SK-N-SH (cell line): ENCODE measurements at regions not wholly inside any gene's neighbourhood (a gene's known extent, or its start where the extent isn't known, plus 50 kb on each side); places are given as distances from the start of the nearest gene placed in this dataset.

Experiments used
- CTCF ChIA-PET: fragments of 300-600, 350-600 bp; formaldehyde crosslinking; extraction: SDS; loops from one replicate; lab custom pipeline; 2021; lab: Yijun Ruan, JAX
- POLR2A ChIA-PET: fragments of 350-600 bp; sonication (Branson Sonifier 250); formaldehyde crosslinking; extraction: SDS; loops from one replicate; lab custom pipeline; 2020; ENCODE audit warnings: antibody characterized with exemption, inconsistent platforms; lab: Yijun Ruan, JAX
- DNase-seq: peaks from one replicate; pipeline ENCODE4 v3.0.0; 2012
- H2AFZ ChIP-seq: fragments of 200-600 bp; sonication (generic); 2 replicates; pipeline ENCODE4 v1.8.1; 2016; ENCODE audit warnings: antibody characterized with exemption, mild to moderate bottlenecking, low read depth
- H3F3A ChIP-seq: fragments of 200-600 bp; sonication (generic); replicated peaks from 2 replicates; pipeline ENCODE3; 2016; ENCODE audit warnings: antibody characterized with exemption, mild to moderate bottlenecking; ENCODE audit not compliant: insufficient read depth
- H3K27ac ChIP-seq, 2 experiments: fragments of 200-500 bp in 1 of 2; fragments of 200-600 bp in 1 of 2; sonication (Bioruptor generic) in 1 of 2; sonication (generic), shearing (Covaris generic) in 1 of 2; 2 replicates each; pipeline versions ENCODE4 v1.5.1 to v1.6.1; 2014 to 2016; ENCODE audit warnings: low read depth in 2 of 2, inconsistent platforms in 1 of 2, low read length in 1 of 2, mild to moderate bottlenecking in 1 of 2, mixed read lengths in 1 of 2
- H3K27me3 ChIP-seq: fragments of 200-600 bp; sonication (generic), shearing (Covaris generic); 2 replicates; pipeline ENCODE4 v1.6.1; 2016; ENCODE audit warnings: mixed run types; ENCODE audit not compliant: insufficient read depth
- H3K36me3 ChIP-seq, 2 experiments: fragments of 200-500 bp in 1 of 2; fragments of 200-600 bp in 1 of 2; sonication (Bioruptor generic) in 1 of 2; sonication (generic) in 1 of 2; replicated peaks in 1 of 2; 2 replicates each; pipeline versions ENCODE3 to v1.5.1; 2014 to 2016; ENCODE audit warnings: low read length in 1 of 2, mild to moderate bottlenecking in 1 of 2; ENCODE audit not compliant: insufficient read depth in 2 of 2, control insufficient read depth in 1 of 2
- H3K4me1 ChIP-seq, 2 experiments: fragments of 200-500 bp in 1 of 2; fragments of 200-600 bp in 1 of 2; sonication (Bioruptor generic) in 1 of 2; sonication (generic), shearing (Covaris generic) in 1 of 2; 2 replicates each; pipeline versions ENCODE4 v1.5.1 to v1.6.1; 2014 to 2016; ENCODE audit warnings: low read depth in 1 of 2, low read length in 1 of 2, mixed run types in 1 of 2; ENCODE audit not compliant: insufficient read depth in 2 of 2, control insufficient read depth in 1 of 2
- H3K4me2 ChIP-seq: fragments of 200-600 bp; sonication (generic), shearing (Covaris generic); 2 replicates; pipeline ENCODE4 v1.6.1; 2017; ENCODE audit warnings: mixed run types
- H3K4me3 ChIP-seq, 2 experiments: fragments of 200-500 bp in 1 of 2; fragments of 200-600 bp in 1 of 2; sonication (Bioruptor generic) in 1 of 2; sonication (generic), shearing (Covaris generic) in 1 of 2; 2 replicates each; pipeline versions ENCODE4 v1.5.1 to v1.8.1; 2014 to 2016; ENCODE audit warnings: low read depth in 2 of 2, inconsistent platforms in 1 of 2, low read length in 1 of 2, mild to moderate bottlenecking in 1 of 2, mixed read lengths in 1 of 2, moderate library complexity in 1 of 2
- H3K79me2 ChIP-seq: fragments of 200-600 bp; sonication (generic); 2 replicates; pipeline ENCODE4 v1.8.1; 2017; ENCODE audit warnings: mild to moderate bottlenecking; ENCODE audit not compliant: insufficient read depth
- H3K9ac ChIP-seq: fragments of 200-600 bp; sonication (generic); 2 replicates; pipeline ENCODE4 v1.6.1; 2017; ENCODE audit warnings: mixed run types
- H3K9me2 ChIP-seq: fragments of 200-600 bp; sonication (generic); 2 replicates; pipeline ENCODE4 v1.6.1; 2017; ENCODE audit warnings: mixed run types
- H3K9me3 ChIP-seq: fragments of 200-600 bp; sonication (generic); 2 replicates; pipeline ENCODE4 v1.6.1; 2017; ENCODE audit warnings: mixed run types, mild to moderate bottlenecking, moderate library complexity
- H4K20me1 ChIP-seq: fragments of 200-600 bp; sonication (generic); 2 replicates; pipeline ENCODE4 v1.6.1; 2017; ENCODE audit warnings: mild to moderate bottlenecking, mixed run types; ENCODE audit not compliant: insufficient read depth
- CTCF ChIP-seq: fragments of 200-600 bp; sonication (generic); IDR thresholded peaks from 2 replicates; pipeline ENCODE4 v1.6.1; 2017; ENCODE audit warnings: antibody characterized with exemption, mild to moderate bottlenecking, moderate library complexity
- FOXJ3 ChIP-seq: sonication (generic); formaldehyde crosslinking; IDR thresholded peaks from 2 replicates; pipeline ENCODE4 v1.5.1; 2020; ENCODE audit warnings: mild to moderate bottlenecking, missing genetic modification reagents
- FOXM1 ChIP-seq: IDR thresholded peaks from 2 replicates; pipeline ENCODE4 v1.4.0; 2012; ENCODE audit warnings: low read depth, mild to moderate bottlenecking
- JUND ChIP-seq: IDR thresholded peaks from 2 replicates; pipeline ENCODE4 v1.4.0; 2012
- PBX3 ChIP-seq: IDR thresholded peaks from 2 replicates; pipeline ENCODE4; 2012
- RCOR1 ChIP-seq: fragments of 150-350 bp; IDR thresholded peaks from 2 replicates; pipeline ENCODE4 v1.6.1; 2017; ENCODE audit warnings: antibody characterized with exemption, low read length
- RXRA ChIP-seq: IDR thresholded peaks from 2 replicates; pipeline ENCODE4 v1.4.0; 2012; ENCODE audit warnings: low read depth, mild to moderate bottlenecking, borderline replicate concordance
- USF2 ChIP-seq: fragments of 150-350 bp; IDR thresholded peaks from 2 replicates; pipeline ENCODE4 v1.6.1; 2017; ENCODE audit warnings: antibody characterized with exemption, low read length, low read depth, borderline replicate concordance
- YY1 ChIP-seq: IDR thresholded peaks from 2 replicates; pipeline ENCODE4 v1.4.0; 2012; ENCODE audit warnings: low read depth, mild to moderate bottlenecking
- WGBS: methylation state at CpG from one replicate; pipeline ENCODE4 v1.1.6; 2017; ENCODE audit warnings: low lambda C conversion rate; 5-methylcytosine and 5-hydroxymethylcytosine counted together
- TF ChIP-seq, protein P1 (sequence below): IDR thresholded peaks from 2 replicates; pipeline ENCODE4 v1.4.0; 2012; ENCODE audit warnings: low read depth, borderline replicate concordance

DNA sequence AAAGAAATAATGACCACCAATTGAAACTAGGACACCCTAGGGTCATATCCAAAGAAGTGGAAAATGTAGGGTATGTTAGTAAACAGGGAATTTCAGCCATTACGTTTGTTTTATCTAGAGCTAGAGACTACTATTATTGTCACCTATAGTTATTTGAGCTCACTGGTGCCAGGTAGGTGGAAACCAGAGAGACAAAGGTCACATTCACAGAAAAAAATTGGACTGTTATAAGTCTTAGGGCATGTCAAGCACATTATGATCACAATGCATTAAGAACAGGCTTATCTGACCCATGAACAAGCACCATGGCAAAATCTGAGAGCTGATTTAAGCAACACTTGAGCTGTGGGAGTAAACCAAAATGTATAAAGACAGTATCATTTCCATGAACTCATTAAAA is 530.1 kb upstream of the CITED2 start:
- H3K4me1 ChIP-seq = no peaks in the 10 kb centered on the region

DNA sequence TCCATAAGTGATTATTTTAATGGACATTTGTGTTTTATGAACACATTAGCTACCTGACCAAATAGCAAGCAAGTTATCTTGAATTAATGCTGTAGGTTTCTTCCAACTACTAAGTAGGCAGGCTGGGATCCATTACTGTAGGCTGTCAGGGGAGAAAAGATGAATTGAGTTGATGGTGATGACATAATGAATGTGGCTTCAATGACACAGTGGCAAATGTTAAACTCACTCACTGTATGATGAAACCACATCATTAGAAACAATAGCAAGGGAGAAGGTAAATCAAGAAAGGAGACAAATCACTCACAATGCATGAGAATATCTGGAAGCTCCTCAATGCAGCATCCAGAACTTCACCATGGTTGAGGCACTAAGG is 529.7 kb upstream of the CITED2 start:
- no peak for DNase-seq

More for the DNA sequence above, 530.1 kb upstream of the CITED2 start:
- Histone ChIP-seq H3K9me3 (no peaks in the 10 kb centered on the region), H4K20me1 (no peaks in the 10 kb centered on the region), H3K4me2 (no peak overlapping the region)
- POLR2A ChIA-PET = no interaction called here
- TF ChIP-seq FOXJ3 (CRISPR knock-in tag) (no peak), JUND (no peak), RXRA (no peak)
- TF ChIP-seq, all 33 proteins: peak for 0
- no peak overlapping the region for H3K4me3 ChIP-seq
- no peak overlapping the region for H2AFZ ChIP-seq
- no peak for DNase-seq
- H3K27ac ChIP-seq = no peak overlapping the region
- 86% methylated on average over 1 of the region's 1 CpG for WGBS
- no peak overlapping the region for H3K9ac ChIP-seq
- H3K9me2 ChIP-seq = no peaks in the 10 kb centered on the region
- H3K36me3 ChIP-seq = no peaks in the 10 kb centered on the region
- no peaks in the 10 kb centered on the region for H3K79me2 ChIP-seq
- CTCF ChIA-PET = interaction anchor here (1.1 kb wide), 1 partner anchor 23 kb away, joined by 4 read pairs; no protein-coding TSS in a partner anchor
- H3K27me3 ChIP-seq = no peaks in the 10 kb centered on the region
- no peaks in the 10 kb centered on the region for H3F3A ChIP-seq

More for the DNA sequence above, 529.7 kb upstream of the CITED2 start:
- Histone ChIP-seq H3K27me3 (no peaks in the 10 kb centered on the region), H3F3A (no peaks in the 10 kb centered on the region), H3K79me2 (no peaks in the 10 kb centered on the region), H3K27ac (no peak overlapping the region), H3K9ac (no peak overlapping the region), H2AFZ (no peak overlapping the region), H3K4me3 (no peak overlapping the region), H3K4me2 (no peak overlapping the region), H3K9me3 (no peaks in the 10 kb centered on the region), H3K36me3 (no peaks in the 10 kb centered on the region), H3K4me1 (no peaks in the 10 kb centered on the region), H4K20me1 (no peaks in the 10 kb centered on the region), H3K9me2 (no peaks in the 10 kb centered on the region)
- ChIA-PET CTCF (interaction anchor here (1.1 kb wide), 1 partner anchor 22 kb away, joined by 4 read pairs; no protein-coding TSS in a partner anchor), POLR2A (no interaction called here)
- TF ChIP-seq JUND (no peak), USF2 (no peak), RCOR1 (no peak), FOXM1 (no peak), CTCF (no peak), YY1 (no peak), PBX3 (no peak)
- TF ChIP-seq, protein P1, sequence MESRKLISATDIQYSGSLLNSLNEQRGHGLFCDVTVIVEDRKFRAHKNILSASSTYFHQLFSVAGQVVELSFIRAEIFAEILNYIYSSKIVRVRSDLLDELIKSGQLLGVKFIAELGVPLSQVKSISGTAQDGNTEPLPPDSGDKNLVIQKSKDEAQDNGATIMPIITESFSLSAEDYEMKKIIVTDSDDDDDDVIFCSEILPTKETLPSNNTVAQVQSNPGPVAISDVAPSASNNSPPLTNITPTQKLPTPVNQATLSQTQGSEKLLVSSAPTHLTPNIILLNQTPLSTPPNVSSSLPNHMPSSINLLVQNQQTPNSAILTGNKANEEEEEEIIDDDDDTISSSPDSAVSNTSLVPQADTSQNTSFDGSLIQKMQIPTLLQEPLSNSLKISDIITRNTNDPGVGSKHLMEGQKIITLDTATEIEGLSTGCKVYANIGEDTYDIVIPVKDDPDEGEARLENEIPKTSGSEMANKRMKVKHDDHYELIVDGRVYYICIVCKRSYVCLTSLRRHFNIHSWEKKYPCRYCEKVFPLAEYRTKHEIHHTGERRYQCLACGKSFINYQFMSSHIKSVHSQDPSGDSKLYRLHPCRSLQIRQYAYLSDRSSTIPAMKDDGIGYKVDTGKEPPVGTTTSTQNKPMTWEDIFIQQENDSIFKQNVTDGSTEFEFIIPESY = no peak
